Fibroblast of villous mesenchyme (primary cell): ENCODE measurements at regions not wholly inside any gene's neighbourhood (a gene's known extent, or its start where the extent isn't known, plus 50 kb on each side); places are given as distances from the start of the nearest gene placed in this dataset.

Source experiments
- DNase-seq: peaks from one replicate; pipeline ENCODE4 v3.0.0-alpha.2; 2010; ENCODE audit warnings: low read depth
- H3K4me3 ChIP-seq: 2 replicates; pipeline ENCODE4 v1.5.1; 2011; ENCODE audit warnings: low read depth, mild to moderate bottlenecking, low read length
- TF ChIP-seq, protein P1 (sequence below): IDR thresholded peaks from 2 replicates; pipeline ENCODE4 v1.5.1; 2012; ENCODE audit warnings: low read depth, mild to moderate bottlenecking, low read length; ENCODE audit not compliant: insufficient read depth

DNA sequence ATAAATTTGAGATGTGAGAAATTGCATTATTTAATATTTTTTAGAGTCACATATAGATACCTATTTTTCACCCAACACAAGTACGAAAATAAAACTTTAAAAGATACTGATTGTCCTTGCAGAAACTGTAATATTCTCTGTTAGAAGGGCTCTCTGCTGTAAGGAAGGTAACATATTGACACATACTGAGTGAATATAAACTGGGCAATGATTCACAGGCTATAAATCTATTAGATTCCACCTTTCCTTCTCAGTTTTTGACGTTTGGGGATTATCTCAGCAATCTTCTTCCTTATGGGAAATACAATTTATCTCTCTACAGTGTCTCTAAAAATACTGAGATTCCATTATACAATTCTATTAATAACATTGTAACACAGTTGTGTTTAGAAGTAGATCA is 229.1 kb upstream of the MAP2 start:
- no peak for DNase-seq
- no peak overlapping the region for H3K4me3 ChIP-seq
- TF ChIP-seq, protein P1, sequence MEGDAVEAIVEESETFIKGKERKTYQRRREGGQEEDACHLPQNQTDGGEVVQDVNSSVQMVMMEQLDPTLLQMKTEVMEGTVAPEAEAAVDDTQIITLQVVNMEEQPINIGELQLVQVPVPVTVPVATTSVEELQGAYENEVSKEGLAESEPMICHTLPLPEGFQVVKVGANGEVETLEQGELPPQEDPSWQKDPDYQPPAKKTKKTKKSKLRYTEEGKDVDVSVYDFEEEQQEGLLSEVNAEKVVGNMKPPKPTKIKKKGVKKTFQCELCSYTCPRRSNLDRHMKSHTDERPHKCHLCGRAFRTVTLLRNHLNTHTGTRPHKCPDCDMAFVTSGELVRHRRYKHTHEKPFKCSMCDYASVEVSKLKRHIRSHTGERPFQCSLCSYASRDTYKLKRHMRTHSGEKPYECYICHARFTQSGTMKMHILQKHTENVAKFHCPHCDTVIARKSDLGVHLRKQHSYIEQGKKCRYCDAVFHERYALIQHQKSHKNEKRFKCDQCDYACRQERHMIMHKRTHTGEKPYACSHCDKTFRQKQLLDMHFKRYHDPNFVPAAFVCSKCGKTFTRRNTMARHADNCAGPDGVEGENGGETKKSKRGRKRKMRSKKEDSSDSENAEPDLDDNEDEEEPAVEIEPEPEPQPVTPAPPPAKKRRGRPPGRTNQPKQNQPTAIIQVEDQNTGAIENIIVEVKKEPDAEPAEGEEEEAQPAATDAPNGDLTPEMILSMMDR, result no peak

DNA sequence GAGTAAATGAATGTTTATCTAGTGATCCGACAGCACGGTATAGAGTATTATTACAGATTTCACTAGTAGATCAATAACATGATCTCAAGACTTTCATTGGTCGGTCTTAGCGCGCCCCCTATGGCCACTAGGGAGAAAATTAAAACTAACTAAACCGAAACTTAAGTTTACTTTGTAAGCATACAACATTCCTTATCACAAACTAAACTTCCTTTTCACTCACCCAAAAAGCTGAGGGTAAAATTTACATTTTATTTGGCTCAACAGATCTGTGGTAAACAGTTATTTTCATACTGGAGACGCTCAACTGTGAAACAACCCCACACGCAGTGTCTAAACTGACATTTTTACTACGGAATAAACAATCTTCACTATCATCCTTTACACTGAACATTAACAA is 215.6 kb upstream of the MAP2 start:
- H3K4me3 ChIP-seq, result peak overlapping the region; percentile 40
- DNase-seq, result peak; percentile 24
- TF ChIP-seq, protein P1, result peak; percentile 50

DNA sequence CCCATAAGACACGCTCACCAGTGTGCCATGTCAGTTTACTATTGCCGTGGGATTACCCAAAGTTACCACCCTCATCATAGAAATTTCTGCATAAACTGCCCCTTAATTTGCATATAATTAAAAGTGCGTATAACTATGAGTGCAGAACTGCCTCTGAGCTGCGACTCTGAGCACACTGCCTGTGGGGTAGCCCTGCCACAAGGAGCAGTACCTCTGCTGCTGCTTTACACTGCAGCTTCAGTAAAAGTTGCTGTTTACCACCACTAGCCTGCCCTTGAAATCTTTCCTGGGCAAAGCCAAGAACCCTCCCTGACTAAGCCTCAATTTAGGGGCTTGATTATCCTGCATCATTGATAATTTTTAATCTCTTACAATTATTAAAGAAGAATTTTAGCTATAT is 213.9 kb upstream of the MAP2 start:
- no peak for DNase-seq
- no peak overlapping the region for H3K4me3 ChIP-seq
- TF ChIP-seq, protein P1, result no peak

DNA sequence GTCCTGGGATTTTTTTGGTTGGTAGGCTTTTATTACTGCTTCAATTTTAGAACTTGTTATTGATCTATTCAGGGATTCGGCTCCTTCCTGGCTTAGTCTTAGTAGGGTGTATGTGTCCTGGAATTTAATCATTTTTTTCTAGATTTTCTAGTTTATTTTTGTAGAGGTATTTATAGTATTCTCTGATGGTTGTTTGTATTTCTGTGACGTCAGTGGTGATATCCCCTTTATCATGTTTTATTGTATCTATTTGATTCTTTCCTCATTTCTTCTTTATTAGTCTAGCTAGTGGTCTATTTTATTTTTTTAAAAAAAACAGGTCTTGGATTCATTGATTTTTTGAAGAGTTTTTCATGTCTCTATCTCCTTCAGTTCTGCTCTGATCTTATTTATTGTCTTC is 193.3 kb upstream of the MAP2 start:
- no peak overlapping the region for H3K4me3 ChIP-seq
- no peak for DNase-seq
- TF ChIP-seq, protein P1, result no peak

DNA sequence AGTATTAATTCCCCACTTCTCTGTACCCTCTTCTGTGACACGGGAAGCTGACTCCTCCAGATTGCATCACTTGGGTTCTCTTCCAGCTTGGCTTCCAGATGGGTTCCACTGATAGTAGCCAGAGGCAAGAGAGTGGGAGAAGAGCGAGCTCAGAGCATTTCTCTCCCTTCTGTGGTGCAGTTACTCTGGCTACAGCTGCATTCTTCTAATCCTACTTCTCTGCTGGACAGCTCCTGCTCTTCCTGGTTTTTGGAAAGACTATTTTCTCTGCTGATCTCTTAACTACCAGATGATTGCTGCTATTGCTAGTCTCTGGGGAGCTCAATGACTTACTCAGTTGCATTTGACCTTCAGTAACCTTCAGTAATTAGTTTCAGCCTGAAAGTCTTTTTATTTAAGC is 187.5 kb upstream of the MAP2 start:
- H3K4me3 ChIP-seq, result no peak overlapping the region
- DNase-seq, result no peak
- TF ChIP-seq, protein P1, result no peak

DNA sequence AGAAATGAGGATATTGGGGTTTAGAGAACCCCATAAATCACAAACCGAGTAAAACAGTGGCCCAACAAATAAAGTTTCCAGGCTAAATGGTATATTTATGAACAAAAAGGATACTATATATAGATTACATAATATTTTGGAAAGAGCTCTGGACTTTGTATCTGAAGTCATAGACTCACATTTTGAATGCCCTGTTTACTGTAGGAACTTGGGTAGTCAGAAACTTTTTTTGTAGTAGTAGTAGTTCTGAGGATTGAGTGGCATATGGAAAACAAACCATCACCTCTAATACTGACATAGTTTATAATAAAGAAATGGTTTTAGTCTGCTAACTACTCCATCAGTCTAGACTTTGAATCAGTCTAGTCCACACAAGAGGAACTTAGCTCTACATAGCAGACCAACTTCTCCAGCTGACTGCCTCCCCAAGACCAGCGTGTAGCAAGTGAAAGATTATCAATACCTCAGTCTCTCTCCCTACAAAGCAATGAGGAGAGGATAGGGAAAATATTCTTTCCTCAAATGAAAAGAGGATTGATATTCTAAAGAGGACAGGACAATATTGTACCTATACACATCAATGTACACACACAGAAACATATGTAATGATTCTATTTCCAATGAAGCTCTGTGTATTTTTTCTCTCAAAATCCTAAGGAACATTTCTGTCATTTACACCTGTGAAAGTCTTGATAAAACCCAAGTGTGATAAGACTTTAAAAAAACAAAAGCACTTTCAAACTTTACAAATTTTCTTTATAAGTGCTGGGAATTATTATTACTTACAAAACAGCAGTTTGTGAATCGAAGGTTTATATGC is 184.9 kb upstream of the MAP2 start:
- TF ChIP-seq, protein P1, result no peak
- H3K4me3 ChIP-seq, result no peak overlapping the region
- DNase-seq, result no peak

DNA sequence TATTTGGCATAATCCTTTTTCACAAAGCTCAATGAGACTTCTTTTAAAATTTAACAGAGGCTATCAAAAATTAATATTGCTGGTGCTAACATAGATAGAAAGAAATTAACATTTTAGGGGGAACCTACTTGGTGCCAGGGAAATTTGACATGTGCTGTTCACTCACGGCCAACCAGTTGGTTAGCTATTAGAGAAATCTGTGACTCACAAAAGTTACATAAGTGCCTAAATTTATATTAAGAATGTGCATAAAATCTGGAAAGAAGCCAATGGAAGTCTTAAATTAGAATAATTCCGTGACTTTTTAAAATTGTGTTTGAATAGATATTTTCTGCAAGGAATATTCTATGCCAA is 184.3 kb upstream of the MAP2 start:
- no peak overlapping the region for H3K4me3 ChIP-seq
- TF ChIP-seq, protein P1, result no peak
- DNase-seq, result no peak
